SW 1271 (cell line): ENCODE measurements at regions not wholly inside any gene's neighbourhood (a gene's known extent, or its start where the extent isn't known, plus 50 kb on each side); places are given as distances from the start of the nearest gene placed in this dataset.

ENCODE experiments used
- DNase-seq, 2 experiments: peaks; one replicate each; lab custom pipeline; 2025; lab: John Stamatoyannopoulos, UW

GRCh38 chr12:5227708-5228373 is 184.2 kb downstream of the KCNA5 start:
- DNase-seq: no peak

GRCh38 chr12:5230156-5230555 is 186.5 kb downstream of the KCNA5 start:
- DNase-seq: no peak

DNA sequence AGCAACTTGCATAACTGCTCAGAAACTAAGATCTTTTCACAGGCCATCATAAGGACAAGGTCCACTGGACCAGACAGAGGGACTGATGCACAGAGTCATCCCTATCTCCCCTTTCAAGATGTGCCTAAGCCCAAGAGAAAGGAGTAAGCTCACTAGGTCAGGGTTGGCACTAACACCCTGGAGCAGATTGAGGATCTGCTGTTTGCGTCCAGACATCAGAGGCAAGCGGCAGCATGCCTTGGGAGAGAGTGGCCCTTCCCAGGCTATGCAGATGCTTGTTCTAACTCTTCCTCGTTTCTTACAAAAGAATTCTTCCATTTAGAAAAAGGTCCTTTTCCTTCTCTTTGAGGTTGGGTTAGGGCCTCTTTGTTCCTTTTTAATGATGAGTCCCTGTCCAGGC is 187.2 kb downstream of the KCNA5 start:
- DNase-seq: no peak

DNA sequence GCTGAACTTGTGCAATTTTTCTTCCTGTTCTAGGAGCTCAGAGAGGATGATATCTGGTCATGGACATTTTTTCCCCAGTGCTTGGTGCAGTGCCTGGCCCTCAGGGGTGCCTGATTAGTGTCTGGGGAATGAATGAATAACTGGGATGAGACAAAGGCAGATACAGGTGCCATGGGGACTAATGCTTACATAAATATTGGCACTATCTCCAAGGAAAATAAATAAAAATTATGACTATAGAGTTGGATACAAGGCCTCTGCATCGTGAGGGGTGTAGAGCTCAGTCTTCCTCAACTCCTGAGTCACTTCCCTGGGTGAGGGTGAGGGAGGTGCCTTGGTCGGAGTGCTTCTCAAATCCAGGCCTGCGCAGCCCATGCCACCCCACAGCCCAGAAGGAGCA is 188.6 kb downstream of the KCNA5 start:
- no peak for DNase-seq

DNA sequence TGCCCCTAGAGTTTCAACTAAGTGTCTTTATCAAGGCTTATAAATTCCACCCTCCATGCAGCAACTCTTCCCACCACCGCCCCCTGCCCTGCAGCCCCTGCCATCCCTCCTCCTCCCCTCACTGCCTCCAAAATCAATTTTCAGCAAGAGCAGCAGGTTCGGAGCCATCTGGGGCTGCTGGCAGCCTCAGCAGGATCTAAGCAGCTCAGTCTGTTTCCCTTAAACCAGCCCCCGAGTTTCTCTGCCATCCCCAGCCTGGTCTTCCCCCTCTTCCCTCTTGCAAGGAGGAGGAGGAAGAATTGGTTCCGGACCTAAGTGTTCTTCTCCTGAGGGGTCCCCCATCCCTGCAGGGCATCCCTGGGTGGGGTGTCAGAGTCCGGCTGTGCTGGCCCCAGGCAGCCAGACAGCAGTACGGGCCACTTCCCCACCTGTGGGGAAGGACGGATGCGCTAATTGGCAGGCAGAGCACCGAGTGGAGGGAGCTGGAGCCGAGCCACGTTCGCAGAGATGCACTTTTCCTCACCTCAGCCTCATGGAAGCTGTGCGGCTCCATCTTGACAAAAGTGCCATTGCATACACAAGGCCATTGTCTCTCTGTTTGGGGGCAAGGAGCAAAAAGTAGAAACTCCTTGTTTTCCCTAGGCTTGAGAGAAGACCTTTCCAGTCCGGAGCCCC is 189.3 kb downstream of the KCNA5 start:
- no peak for DNase-seq

GRCh38 chr12:5236022-5236640 is 192.5 kb downstream of the KCNA5 start:
- no peak for DNase-seq

DNA sequence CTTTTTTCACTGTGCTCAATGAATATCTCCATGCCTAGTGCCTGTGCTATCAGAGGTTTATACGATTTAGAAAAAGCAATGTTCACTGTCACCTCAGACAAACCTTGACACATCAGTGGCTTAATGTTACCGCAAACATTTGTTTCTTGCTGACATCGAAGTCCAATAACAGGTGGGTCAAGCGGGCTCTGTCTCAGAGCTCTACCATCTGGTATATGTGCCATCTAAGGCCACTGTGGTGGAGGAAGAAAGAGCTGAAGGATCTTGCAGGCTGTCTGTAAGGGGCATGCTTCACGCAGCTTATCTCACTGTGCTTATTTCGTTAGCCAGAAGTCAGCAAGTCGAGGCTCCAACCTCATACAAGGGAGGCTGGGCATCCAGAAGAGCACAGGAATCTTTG is 189.5 kb upstream of the NTF3 start:
- no peak for DNase-seq

DNA sequence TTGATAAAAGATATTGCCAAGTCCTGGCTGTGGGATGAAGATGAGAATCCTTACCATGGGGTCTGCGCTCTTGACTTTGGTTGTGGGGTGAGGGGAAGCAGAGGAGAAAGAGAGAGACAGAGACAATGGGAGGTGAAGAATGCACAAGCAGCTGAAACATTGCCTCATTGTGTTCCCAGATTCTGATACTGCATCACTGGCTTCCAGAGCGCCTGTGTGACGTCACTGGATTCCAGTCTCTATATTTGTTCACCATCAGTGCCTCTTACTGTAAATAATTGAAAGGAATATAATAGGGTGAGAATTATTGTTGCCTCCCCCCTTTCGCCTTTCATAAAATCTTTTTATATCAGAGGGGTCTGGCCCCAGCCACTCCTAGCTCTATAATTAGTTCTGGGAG is 188.9 kb upstream of the NTF3 start:
- no peak for DNase-seq

DNA sequence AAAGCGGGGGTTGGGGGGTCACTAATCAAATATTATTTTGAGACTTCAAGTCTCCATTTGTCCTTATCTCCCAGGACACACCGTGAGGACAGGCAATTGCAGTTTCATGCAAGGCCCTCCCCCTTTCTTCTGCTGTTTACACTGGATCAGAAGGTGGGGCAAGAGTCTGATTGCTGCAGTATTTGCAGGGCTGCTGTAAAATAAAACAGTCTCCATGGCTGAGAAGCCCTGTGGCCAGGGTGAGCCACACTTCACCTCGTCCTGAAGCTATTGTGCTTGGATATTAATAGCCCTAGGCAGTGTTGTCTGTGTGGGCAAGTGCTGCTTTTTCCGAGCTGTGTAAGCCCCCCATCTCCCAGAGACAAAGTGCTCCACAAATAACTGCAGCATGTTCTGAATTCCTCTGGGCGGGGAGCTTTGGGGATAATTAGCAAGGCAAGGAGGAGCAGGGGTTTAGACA is 187.4 kb upstream of the NTF3 start:
- DNase-seq: no peak

- no peak for DNase-seq
Measured at GRCh38 chr12:5246196-5246595, 185.7 kb upstream of the NTF3 start.

- no peak for DNase-seq
Measured at GRCh38 chr12:5247144-5247543, 184.8 kb upstream of the NTF3 start.

- DNase-seq: no peak
Measured at GRCh38 chr12:5248230-5248629, 183.7 kb upstream of the NTF3 start.

DNA sequence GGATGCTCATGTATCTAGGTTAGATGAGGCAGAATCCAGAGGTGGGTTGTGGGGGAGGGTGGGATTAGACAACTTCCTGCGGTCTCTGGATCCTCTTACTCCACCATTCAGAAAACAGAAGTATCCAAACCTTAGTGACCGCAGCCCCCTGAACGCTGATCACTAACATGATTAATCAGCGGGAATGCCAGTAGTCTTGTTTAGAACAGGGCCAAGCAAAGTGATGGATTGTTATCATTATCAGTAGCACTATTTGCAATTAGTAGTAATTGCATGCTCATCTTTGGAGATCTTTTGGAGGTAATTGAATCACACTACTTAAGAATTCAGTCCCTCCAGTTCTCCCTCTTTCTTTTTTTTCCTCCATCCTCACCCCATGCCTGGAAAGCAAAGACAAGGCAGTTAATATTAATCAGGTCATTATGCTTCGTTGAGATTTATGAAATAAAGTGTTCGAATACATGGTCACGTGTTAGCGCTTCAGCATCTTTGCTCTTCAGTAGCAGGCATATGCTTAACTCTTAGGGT is 182.8 kb upstream of the NTF3 start:
- DNase-seq: no peak

- no peak for DNase-seq
Measured at GRCh38 chr12:5251092-5251491, 180.8 kb upstream of the NTF3 start.

GRCh38 chr12:5251786-5252185 is 180.1 kb upstream of the NTF3 start:
- no peak for DNase-seq

DNA sequence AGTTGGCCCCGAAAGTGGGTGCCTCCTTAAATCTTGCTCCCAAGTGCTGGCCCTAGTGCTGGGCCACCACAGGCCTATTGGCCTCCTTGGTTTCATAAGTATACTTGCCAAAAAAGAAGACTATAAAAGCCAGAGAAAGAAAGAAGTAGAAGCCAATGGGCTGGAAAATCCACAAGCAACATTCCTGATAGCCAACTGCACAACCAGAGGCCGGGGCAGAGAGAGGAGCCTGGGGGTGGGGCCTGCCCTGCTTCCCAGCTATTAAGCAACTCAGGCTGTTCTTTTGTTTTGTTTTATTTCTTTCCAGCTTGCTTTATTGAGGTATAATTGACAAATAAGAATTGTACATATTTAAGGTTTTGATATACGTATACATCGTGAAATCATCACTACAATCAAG is 177.2 kb upstream of the NTF3 start:
- DNase-seq: no peak

GRCh38 chr12:5257763-5258495 is 174.0 kb upstream of the NTF3 start:
- DNase-seq: no peak

- no peak for DNase-seq
Measured at GRCh38 chr12:5258498-5258897, 173.4 kb upstream of the NTF3 start.

GRCh38 chr12:5258926-5259325 is 173.0 kb upstream of the NTF3 start:
- no peak for DNase-seq

- DNase-seq: no peak
Measured at GRCh38 chr12:5259523-5259922, 172.4 kb upstream of the NTF3 start.

DNA sequence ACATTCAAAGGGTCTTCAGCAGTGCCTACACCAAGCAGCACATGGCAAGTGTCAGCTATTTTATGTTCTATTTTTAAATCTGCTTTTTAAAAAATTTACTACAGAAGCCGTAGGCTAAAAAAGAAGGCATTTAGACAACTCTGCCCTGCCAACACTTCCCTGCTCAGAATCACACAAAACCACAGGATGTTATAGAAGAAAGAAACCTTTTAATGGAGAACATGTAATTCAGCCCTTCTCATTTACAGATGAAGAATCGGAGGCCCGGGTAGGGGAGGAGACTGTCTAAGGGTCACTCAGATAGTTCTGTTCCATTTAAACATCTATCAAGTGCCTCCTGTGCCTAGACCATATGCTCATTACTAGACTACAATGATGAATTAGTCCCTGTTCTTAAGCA is 171.8 kb upstream of the NTF3 start:
- DNase-seq: no peak

GRCh38 chr12:5260591-5261086 is 171.3 kb upstream of the NTF3 start:
- no peak for DNase-seq
